ENCODE measurements at regions not wholly inside any gene's neighbourhood (a gene's known extent, or its start where the extent isn't known, plus 50 kb on each side); places are given as distances from the start of the nearest gene placed in this dataset.

GRCh38 chr12:76216585-76217472 lies 131.4 kb downstream of the BBS10 start:
- no peak for DNase-seq (ENCODE audit: low spot score)

- no peak for DNase-seq (ENCODE audit: low spot score)
Measured at GRCh38 chr12:76208129-76208528, 123.6 kb upstream of the NAP1L1 start.

- DNase-seq (ENCODE audit: low spot score): no peak
Measured at GRCh38 chr12:76206677-76207072, 122.2 kb upstream of the NAP1L1 start.

- no peak for DNase-seq (ENCODE audit: low spot score)
Measured at GRCh38 chr12:76206039-76206676, 121.7 kb upstream of the NAP1L1 start.

DNA sequence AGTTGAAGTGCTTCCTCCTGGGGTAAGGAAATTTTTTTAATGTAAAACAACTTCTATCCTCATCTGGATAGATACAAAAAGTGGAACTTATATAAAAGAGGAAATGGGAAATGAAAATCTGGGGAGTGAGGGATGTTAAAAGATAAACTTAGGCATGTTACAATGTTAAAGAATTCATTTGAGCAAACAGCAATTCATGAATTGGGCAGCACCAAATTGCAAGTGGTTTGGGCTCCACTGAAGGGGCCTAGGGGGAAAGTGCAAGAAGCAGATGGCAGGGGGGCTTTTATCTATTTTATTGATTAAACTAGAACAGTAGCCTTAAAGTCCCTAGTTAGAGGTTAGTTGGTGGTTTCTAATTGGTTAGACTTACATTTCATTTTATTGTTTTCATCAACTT lies 118.1 kb upstream of the NAP1L1 start:
- no peak for DNase-seq (ENCODE audit: low spot score)

- no peak for DNase-seq (ENCODE audit: low spot score)
Measured at GRCh38 chr12:76201758-76202157, 117.3 kb upstream of the NAP1L1 start.

- no peak for DNase-seq (ENCODE audit: low spot score)
Measured at GRCh38 chr12:76201316-76201715, 116.8 kb upstream of the NAP1L1 start.

- DNase-seq (ENCODE audit: low spot score): no peak
Measured at GRCh38 chr12:76199808-76200207, 115.3 kb upstream of the NAP1L1 start.

DNA sequence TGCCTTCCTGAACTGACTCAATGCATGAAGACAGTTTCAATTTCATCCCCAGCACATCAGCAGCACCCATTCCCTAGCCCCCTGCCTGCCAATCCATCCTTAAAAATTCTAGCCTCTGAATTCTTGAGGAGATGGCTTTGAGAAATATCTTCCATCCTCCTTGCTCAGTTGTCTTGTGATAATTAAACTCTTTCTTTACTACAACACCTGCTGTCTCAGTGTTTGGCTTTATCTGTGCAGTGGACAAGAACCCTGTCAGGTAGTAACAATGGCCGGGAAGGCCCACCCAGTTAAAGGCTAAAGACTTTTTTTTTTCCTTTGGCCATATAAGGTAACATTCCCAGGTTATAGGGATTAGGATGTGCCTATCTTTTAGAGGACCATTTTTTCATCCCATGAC lies 114.4 kb upstream of the NAP1L1 start:
- DNase-seq (ENCODE audit: low spot score): no peak

- DNase-seq (ENCODE audit: low spot score): no peak
Measured at GRCh38 chr12:76197283-76197682, 112.8 kb upstream of the NAP1L1 start.

DNA sequence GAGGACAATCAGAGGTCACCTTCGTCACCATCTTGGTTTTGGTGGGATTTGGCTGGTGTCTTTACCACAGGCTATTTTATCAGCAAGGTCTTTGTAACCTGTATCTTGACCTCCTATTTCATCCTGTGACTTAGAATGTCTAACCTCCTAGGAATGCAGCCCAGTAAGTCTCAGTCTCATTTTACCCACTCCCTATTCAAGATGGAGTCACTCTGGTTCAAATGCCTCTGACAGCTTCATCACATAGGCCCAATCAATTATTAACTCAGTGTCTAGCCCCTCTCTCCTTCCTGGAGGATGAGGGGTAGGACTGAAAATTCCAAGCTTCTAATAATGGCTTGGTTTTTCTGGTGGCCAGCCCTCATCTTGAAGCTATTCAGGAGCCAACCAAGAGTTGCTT lies 111.4 kb upstream of the NAP1L1 start:
- DNase-seq (ENCODE audit: low spot score): no peak

GRCh38 chr12:76194724-76195123 lies 110.2 kb upstream of the NAP1L1 start:
- no peak for DNase-seq (ENCODE audit: low spot score)

- DNase-seq (ENCODE audit: low spot score): no peak
Measured at GRCh38 chr12:76193961-76194360, 109.5 kb upstream of the NAP1L1 start.

GRCh38 chr12:76192416-76192815 lies 107.9 kb upstream of the NAP1L1 start:
- no peak for DNase-seq (ENCODE audit: low spot score)

GRCh38 chr12:76190299-76190698 lies 105.8 kb upstream of the NAP1L1 start:
- no peak for DNase-seq (ENCODE audit: low spot score)

DNA sequence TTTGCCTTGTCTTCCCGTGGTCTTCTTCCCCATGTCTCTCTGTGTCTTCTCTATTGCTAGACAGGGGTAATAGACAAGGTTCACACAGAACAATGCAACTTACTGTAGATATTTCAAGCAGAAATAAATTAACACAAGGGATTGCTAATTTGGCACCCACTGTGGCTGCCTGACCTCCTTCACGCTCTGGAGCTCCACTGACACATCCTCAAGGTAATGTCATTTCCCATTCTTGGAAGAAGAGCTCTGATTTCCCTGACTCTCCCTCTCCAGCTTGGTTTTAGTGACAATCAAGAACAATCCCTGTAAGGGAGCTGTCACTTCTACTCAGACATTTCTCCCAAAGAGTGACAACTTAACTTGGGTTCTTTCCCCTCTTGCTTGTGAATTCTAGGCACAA lies 105.4 kb upstream of the NAP1L1 start:
- DNase-seq (ENCODE audit: low spot score): no peak

DNA sequence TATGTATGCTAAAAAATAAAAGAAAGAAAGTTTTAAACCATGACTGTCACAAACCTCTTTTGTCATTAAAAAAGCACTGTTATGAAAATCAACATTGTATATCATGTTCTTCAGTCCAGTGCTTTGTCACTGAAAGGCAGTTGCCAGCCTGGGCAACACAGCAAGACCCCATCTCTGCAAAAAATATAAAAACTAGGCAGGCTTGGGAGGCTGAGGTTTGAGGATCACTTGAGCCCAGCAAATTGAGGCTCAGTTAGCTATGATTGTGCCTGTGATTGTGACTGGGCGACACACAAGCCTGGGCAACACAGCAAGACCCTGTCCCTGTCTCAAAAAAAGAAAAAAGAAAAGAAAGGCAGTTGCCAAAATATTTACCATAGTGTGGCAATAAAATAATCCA lies 102.7 kb upstream of the NAP1L1 start:
- no peak for DNase-seq (ENCODE audit: low spot score)

- peak; percentile 15 for DNase-seq (ENCODE audit: low spot score)
Measured at GRCh38 chr12:76186131-76186906, 101.8 kb upstream of the NAP1L1 start.

GRCh38 chr12:76183459-76184186 lies 99.1 kb upstream of the NAP1L1 start:
- DNase-seq (ENCODE audit: low spot score): peak; percentile 59

GRCh38 chr12:76180401-76181277 lies 96.2 kb upstream of the NAP1L1 start:
- DNase-seq (ENCODE audit: low spot score): no peak

DNA sequence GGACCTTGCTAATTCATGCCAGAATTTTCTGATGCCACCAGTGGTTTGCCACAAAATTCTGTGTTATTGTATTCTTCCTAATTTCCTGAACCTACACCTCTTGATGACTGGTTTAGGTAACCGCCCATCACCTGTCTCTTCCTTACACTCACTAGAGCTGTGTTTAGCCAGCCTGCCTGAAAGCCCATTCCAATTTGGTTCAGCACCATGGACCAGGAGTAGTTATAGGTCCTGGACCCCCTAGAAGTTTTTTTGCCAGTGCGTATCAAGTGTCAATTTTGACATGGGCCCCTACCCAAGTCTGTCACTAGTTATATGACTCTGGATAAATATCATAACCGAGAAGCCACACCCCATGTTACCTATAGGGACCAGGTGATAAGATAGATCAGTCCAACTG lies 94.0 kb upstream of the NAP1L1 start:
- DNase-seq (ENCODE audit: low spot score): no peak

All from hepatic stellate cell (primary cell).